ENCODE measurements at regions not wholly inside any gene's neighbourhood (a gene's known extent, or its start where the extent isn't known, plus 50 kb on each side); places are given as distances from the start of the nearest gene placed in this dataset.

DNA sequence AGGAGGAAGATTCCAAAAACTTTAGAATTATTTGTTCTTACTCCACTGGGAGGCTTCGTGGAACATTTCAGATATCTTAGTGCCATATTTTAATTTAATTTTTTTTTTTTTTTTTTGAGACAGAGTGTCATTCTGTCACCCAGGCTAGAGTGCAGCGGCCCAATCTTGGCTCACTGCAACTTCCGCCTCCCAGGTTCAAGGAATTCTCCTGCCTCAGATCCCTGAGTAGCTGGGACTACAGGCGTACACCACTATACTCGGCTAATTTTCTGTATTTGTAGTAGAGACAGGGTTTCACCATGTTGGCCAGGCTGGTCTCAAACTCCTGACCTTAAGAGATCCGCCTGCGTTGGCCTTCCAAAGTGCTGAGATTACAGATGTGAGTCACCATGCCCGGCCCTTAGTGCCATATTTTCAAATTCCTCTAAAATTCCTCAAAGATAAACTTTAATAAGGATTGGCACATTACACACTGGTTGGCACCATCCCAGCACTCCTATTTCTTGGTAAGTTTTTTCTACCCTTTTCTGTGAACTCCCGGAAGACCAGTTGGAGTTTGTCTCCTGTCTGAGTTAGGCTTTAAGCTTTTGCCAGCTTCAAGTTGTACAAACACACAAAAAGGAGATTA is 693.7 kb downstream of the MCTP2 start:
- TF ChIP-seq POLR2A (IDR thresholded peaks at IDR 0.05; ENCODE audit: low read depth, low read length), result no peak
- no peak for FAIRE-seq

DNA sequence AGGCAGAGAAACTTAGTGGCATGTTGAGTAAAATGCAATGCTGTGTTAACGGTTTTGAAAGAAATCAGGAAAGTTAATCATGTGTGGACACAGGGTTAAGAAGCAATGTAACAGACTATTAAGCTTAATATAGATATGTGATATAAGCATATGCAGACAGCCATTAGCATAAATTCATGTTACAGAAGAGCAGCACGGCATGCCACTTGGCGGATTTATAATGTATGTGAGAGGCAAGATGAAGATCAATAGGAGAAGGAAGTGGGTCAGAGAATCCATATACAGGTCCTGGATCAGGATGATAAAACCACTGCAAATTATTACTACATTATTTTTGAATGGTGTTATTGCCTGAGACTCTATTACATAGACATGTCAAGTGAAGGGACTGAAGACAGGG is 694.3 kb downstream of the MCTP2 start:
- no peak for TF ChIP-seq POLR2A (IDR thresholded peaks at IDR 0.05; ENCODE audit: low read depth, low read length)
- DNase-seq (ENCODE audit: insufficient read length, low spot score) (no peak), FAIRE-seq (no peak)

More for the DNA sequence above, 693.7 kb downstream of the MCTP2 start:
- no peak for DNase-seq (ENCODE audit: insufficient read length, low spot score)

DNA sequence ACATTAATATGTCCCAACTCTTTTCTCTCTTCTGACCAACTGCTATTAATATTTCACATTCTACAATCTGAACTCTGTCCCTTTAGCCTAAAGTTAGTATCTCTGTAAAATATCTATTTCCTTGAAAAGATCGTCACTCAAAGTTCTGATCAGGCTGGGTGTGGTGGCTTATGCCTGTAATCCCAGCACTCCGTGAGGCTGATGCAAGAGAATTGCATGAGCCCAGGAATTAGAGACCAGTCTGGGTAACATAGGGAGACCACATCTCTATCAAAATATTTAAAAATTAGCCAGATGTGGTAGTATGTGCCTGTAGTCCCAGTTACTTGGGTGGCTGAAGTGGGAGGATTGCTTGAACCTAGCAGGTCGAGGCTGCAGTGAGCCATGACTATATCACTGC is 695.6 kb downstream of the MCTP2 start:
- DNase-seq (ENCODE audit: insufficient read length, low spot score), result no peak
- no peak for FAIRE-seq
- no peak for TF ChIP-seq POLR2A (IDR thresholded peaks at IDR 0.05; ENCODE audit: low read depth, low read length)

DNA sequence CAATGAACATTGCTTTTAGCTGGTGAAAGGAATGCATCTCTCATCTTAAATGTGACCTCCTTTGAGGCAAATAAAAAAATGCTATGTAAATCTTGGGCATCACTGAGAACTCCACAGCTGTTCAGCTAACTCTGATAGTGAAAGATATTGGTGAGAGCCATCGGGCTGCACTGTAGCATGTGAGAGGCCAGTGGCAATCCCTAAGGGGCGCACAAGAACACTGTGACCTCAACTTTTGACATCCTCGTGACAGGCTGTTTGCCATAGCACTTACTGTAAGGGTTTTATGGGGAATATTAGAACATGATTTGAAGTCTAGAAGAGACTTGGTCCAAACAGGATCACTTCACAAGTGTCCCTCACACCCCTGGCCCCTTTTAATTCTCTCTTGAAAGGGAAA is 697.9 kb downstream of the MCTP2 start:
- TF ChIP-seq POLR2A (IDR thresholded peaks at IDR 0.05; ENCODE audit: low read depth, low read length), result no peak
- DNase-seq (ENCODE audit: insufficient read length, low spot score), result no peak
- no peak for FAIRE-seq

DNA sequence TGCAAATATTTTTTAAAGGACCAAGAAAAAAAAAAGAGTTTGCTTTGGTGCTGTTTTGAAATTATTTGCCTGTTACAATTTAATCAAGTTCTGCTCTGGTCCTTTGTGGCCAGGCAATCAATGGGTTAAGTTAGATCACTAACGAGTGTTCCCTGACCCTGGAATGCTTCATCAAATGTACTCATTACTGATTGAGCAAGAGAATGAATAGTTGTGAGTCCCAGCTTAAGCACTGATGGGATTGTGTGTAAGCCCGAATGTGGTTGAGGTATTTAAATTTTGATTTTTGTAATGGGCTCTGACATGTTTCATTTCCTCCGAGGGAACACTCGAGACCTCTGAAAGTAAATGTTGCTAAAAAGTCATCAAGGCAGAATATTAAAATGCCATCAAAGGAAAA is 699.1 kb downstream of the MCTP2 start:
- no peak for FAIRE-seq
- no peak for DNase-seq (ENCODE audit: insufficient read length, low spot score)
- no peak for TF ChIP-seq POLR2A (IDR thresholded peaks at IDR 0.05; ENCODE audit: low read depth, low read length)

DNA sequence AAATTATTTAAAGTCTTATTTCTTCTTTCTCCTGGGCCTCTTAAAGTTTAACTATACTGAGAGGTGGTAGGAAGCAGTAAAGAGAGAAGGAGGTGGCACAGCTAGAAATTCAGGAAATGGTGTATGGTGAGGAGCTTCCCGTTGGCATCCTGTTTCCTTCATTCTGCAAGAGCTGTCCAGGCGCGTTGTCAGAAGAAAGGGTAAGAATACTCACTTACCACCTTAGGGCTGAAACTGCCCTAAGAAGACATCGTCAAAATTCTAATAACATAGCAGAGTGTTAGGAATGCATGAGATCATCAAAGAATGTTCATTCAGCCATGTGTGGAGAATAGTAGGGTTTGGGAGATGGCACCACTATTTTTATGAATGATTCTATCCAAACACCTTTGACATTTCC is 699.6 kb downstream of the MCTP2 start:
- FAIRE-seq (no peak), DNase-seq (ENCODE audit: insufficient read length, low spot score) (no peak)
- no peak for TF ChIP-seq POLR2A (IDR thresholded peaks at IDR 0.05; ENCODE audit: low read depth, low read length)

DNA sequence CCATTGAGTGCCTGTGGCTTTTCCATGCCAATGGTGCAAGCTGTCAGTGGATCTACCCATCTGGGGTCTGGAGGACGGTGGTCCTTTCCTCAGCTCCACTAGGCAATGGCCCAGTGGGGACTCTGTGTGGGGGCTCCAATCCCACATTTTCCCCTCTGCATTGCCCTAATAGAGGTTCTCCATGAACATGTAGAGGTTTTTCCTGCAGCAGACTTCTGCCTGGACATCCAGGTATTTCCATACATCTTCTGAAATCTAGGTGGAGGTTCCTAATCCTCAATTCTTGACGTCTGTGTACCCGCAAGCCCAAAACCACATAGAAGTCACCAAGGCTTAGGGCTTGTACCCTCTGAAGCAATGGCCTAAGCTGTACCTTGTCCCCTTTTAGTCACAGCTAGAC is 703.1 kb downstream of the MCTP2 start:
- FAIRE-seq (no peak), DNase-seq (ENCODE audit: insufficient read length, low spot score) (no peak)
- TF ChIP-seq POLR2A (IDR thresholded peaks at IDR 0.05; ENCODE audit: low read depth, low read length), result no peak

DNA sequence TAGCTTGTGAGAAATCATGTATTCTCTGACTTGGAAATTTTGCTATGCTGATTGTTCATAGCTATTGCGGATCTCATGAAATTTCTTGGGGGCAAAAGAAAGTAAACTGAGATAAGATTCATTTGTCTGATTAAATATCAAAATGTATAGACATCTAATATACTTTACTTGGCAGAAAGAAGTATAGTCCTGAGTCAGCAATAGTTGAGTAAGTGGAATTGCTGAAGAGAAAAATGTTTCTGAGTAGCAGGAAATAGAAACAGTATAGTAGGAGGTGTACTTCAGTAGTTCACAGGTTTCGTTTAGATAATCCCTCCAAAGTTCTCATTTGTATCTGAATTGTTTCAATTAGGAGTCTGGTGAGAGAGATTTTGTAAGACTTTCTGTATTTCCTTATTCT is 705.9 kb downstream of the MCTP2 start:
- DNase-seq (ENCODE audit: insufficient read length, low spot score) (no peak), FAIRE-seq (no peak)
- no peak for TF ChIP-seq POLR2A (IDR thresholded peaks at IDR 0.05; ENCODE audit: low read depth, low read length)

DNA sequence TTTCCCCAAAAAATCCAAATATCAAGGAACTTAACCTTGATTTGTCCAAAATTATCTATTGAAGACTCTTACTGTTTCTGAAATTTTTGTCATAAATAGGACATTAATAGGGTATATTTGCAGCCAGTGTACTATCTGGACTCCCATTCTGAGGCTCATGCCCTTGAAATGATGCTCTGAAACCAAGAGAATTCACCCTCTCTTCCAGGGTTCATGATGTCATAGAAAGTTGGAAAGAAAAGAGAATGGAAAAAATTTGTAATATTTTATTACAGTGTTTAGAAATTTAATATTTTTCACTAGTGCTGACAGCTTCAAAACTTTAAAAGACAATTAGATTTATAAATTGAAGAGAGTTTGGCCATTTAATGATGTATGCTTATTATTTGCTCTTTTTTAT is 712.5 kb downstream of the MCTP2 start:
- TF ChIP-seq POLR2A (IDR thresholded peaks at IDR 0.05; ENCODE audit: low read depth, low read length), result no peak
- no peak for DNase-seq (ENCODE audit: insufficient read length, low spot score)

DNA sequence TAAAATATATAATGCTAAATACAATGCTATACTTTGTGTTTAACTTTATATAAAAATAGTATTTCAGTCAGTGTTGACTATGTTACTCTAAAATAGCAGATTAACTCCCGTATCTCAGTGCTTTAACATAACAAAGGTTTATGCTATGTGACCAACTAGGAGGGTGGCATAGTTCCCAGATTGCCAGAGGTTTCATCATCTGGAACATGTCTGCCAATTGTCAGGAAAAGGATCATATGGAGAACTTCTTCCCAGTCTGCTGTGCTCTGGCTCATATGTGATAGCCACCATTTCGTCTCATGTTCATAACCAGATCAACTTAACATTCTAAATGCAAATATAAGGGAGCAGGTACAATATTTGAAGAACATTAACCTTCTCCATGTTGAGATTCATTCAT is 720.2 kb downstream of the MCTP2 start:
- no peak for FAIRE-seq
- DNase-seq (ENCODE audit: insufficient read length, low spot score), result no peak
- TF ChIP-seq POLR2A (IDR thresholded peaks at IDR 0.05; ENCODE audit: low read depth, low read length), result no peak

More for the DNA sequence above, 712.5 kb downstream of the MCTP2 start:
- no peak for FAIRE-seq

DNA sequence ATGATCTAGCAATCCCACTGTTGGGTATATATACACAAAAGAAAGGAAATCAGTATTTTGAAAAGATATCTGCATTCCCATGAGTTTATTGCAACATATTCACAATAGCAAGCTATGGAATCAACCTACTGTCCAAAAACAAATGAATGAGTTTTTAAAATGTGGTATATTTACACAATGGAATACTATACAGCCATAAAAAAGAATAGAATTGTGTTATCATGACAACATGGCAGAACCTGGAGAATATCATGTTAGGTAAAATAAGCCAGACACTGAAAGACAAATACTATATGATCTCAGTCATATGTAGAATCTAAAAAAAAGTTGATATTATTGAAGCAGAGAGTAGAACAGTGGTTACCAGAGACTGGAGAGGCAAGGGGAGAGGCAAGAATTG is 732.6 kb downstream of the MCTP2 start:
- TF ChIP-seq POLR2A (IDR thresholded peaks at IDR 0.05; ENCODE audit: low read depth, low read length), result no peak
- FAIRE-seq, result no peak
- DNase-seq (ENCODE audit: insufficient read length, low spot score), result no peak

DNA sequence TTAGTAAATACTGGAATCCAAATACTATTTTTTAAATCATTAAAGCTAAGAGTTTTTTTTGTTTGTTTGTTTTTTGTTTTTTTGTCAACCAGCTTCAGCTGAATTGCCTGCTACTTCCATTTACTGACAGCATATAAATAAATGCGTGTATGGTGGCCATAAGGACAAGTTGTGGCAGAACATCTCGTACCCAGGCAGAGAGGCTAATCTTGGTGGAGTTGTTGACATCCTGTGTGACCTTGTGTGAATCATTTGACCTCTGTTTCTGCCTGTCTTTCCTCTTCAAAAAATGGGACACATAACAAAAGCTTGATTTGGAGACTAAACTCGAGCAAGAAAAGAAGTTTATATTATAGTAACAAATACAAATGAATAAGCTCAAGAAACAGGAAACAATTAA is 734.2 kb downstream of the MCTP2 start:
- DNase-seq (ENCODE audit: insufficient read length, low spot score) (no peak), FAIRE-seq (no peak)
- no peak for TF ChIP-seq POLR2A (IDR thresholded peaks at IDR 0.05; ENCODE audit: low read depth, low read length)

DNA sequence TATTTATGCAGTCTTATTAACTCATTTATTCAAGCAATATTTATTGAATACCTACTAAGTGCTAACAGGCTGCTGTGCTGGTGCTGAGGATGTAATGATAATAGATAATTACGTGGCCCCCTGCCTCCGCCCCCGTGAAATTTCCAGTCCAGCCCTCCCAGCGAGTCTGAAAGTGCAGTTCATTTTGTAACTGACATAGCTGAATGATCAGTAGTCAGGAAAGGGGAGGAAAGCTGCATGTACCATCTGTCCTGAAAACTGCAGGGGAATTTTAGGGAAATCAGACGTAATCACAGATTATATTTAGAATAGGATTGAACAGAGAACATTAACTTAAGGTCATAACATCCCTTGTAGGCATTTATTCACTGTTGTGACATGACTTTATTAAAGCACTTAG is 736.8 kb downstream of the MCTP2 start:
- DNase-seq (ENCODE audit: insufficient read length, low spot score) (no peak), FAIRE-seq (no peak)
- no peak for TF ChIP-seq POLR2A (IDR thresholded peaks at IDR 0.05; ENCODE audit: low read depth, low read length)

DNA sequence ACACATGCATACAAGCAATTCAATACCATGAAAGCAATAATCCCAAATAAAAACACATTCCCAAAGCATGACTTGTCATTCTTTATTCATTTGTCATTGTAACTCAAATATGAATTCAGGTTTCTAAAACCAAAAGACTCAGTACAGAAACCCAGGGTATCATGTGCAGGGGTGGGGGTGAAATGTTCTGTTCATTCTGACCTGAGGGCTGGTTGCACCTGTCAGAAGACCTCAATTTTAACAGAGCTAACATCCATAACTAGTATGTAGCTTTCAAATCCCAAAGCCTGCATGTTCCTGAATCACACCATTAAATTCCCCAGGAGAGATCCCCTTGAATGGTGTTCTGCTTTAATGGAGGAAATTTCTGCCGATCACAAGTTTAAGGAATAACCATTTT is 738.7 kb downstream of the MCTP2 start:
- no peak for TF ChIP-seq POLR2A (IDR thresholded peaks at IDR 0.05; ENCODE audit: low read depth, low read length)
- DNase-seq (ENCODE audit: insufficient read length, low spot score), result no peak
- no peak for FAIRE-seq

DNA sequence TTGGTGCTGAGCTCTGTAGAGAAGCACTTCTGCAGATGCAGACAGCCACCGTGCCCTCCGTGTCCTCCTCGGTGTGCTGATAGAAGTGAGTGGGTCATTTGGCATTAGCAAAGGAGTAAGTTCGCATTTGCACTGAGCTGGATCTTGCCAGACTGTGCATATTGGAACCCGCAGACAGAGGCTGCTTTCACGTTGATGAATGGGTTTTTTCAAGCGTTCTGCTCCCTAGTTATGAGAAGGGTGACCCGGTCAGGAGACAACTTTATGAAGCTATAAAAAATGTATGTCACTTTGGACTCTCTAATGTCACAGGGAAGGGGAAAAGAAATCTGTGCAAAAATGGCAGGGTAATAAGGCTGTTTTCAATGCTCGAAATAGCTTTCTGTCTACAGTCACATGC is 739.4 kb downstream of the MCTP2 start:
- FAIRE-seq, result no peak
- no peak for TF ChIP-seq POLR2A (IDR thresholded peaks at IDR 0.05; ENCODE audit: low read depth, low read length)

DNA sequence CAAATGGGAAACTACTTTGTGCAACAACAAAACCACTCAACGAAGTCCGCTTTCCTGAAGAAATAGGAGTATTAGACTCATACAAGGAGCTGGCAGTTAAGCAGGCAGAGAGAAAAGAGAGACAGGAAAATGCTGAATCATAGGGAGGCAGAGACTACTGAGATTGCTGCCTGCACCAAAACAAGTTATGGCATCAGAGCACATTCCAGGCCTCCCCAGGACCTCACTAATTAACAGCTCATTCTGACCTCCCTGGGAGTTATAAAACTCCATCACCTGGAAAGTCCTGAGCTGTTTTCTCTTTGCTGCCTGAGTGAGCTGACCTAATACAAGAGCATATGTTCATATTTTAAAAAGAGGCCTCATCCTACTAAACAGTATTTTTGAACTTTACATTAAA is 741.0 kb downstream of the MCTP2 start:
- TF ChIP-seq POLR2A (IDR thresholded peaks at IDR 0.05; ENCODE audit: low read depth, low read length), result no peak
- DNase-seq (ENCODE audit: insufficient read length, low spot score) (no peak), FAIRE-seq (no peak)

More for the DNA sequence above, 739.4 kb downstream of the MCTP2 start:
- no peak for DNase-seq (ENCODE audit: insufficient read length, low spot score)
